Uterus (tissue), 3 donors: ENCODE measurements at regions not wholly inside any gene's neighbourhood (a gene's known extent, or its start where the extent isn't known, plus 50 kb on each side); places are given as distances from the start of the nearest gene placed in this dataset.

ENCODE experiments used
- DNase-seq, 2 donors: peaks; one replicate each; pipeline ENCODE4 v3.0.0-alpha.2; 2019 to 2020
- H3K27ac ChIP-seq, 2 donors: fragments of 200-600 bp; sonication (generic); 1 replicate in 1 of 2; 2 replicates in 1 of 2; pipeline ENCODE4 v1.5.1; 2016 to 2018
- H3K27me3 ChIP-seq, 2 donors: fragments of 200-600 bp; sonication (generic); one replicate each; pipeline ENCODE4 v1.5.1; 2018 to 2019; ENCODE audit warnings: control low read depth in 1 of 2
- H3K36me3 ChIP-seq, 2 donors: fragments of 200-600 bp; sonication (generic); one replicate each; pipeline ENCODE4 v1.5.1; 2019; ENCODE audit warnings: control low read depth in 1 of 2
- H3K4me1 ChIP-seq, 2 donors: fragments of 200-600 bp; sonication (generic); one replicate each; pipeline ENCODE4 v1.5.1; 2018 to 2019; ENCODE audit warnings: control low read depth in 1 of 2
- H3K4me3 ChIP-seq, 2 donors: fragments of 200-600 bp; sonication (generic); 1 replicate in 1 of 2; 2 replicates in 1 of 2; pipeline ENCODE4 v1.5.1; 2018 to 2019; ENCODE audit warnings: mild to moderate bottlenecking in 1 of 2
- H3K9me3 ChIP-seq, 2 donors: fragments of 200-600 bp; sonication (generic); one replicate each; pipeline ENCODE4 v1.5.1; 2019; ENCODE audit warnings: control low read depth in 1 of 2
- POLR2A ChIP-seq, 2 donors: fragments of 450-650 bp; IDR thresholded peaks; one replicate each; pipeline ENCODE4 v1.6.1; 2016; ENCODE audit warnings: antibody characterized with exemption in 2 of 2, mild to moderate bottlenecking in 1 of 2, moderate library complexity in 1 of 2
- intact Hi-C: fragments of 100-400 bp; cut with DNase I; formaldehyde crosslinking; loops from one replicate; pipeline ENCODE4 v1.15.1; 2023; ENCODE audit warnings: low total_unique reads
- TF ChIP-seq, protein P1 (sequence below), 4 experiments: fragments of 200-600 bp in 2 of 4; fragments of 450-650 bp in 2 of 4; sonication (generic) in 2 of 4; IDR thresholded peaks; one replicate each; pipeline ENCODE4 v1.5.1; 2016 to 2019; ENCODE audit warnings: antibody characterized with exemption in 4 of 4, mild to moderate bottlenecking in 2 of 4, moderate library complexity in 1 of 4
- donor health status: DM: yes; HTN: yes; CAD: no.

DNA sequence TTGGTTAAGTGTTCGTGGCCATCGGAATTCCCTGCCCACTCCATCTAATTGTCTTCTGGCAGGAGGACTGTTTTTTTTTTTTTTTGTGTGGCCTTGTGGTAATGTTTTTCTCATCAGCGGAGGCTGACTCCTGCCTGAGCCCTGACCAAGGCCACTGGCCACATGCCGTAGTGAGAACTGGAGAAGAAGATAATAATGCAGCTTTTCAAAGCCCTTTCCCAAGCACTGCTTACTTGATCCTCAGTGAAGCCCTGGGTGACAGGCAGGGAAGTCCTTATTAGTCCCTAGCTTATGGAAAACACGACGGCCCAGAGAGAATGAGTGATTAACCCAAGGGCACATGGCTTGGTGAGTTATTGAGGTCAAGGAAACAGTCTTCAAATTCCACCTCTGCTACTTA is 71.2 kb downstream of the ADM start:
- H3K4me1 ChIP-seq = no peaks in the 10 kb centered on the region
- no peak for TF ChIP-seq POLR2A (IDR thresholded peaks at IDR 0.05)
- TF ChIP-seq, protein P1, sequence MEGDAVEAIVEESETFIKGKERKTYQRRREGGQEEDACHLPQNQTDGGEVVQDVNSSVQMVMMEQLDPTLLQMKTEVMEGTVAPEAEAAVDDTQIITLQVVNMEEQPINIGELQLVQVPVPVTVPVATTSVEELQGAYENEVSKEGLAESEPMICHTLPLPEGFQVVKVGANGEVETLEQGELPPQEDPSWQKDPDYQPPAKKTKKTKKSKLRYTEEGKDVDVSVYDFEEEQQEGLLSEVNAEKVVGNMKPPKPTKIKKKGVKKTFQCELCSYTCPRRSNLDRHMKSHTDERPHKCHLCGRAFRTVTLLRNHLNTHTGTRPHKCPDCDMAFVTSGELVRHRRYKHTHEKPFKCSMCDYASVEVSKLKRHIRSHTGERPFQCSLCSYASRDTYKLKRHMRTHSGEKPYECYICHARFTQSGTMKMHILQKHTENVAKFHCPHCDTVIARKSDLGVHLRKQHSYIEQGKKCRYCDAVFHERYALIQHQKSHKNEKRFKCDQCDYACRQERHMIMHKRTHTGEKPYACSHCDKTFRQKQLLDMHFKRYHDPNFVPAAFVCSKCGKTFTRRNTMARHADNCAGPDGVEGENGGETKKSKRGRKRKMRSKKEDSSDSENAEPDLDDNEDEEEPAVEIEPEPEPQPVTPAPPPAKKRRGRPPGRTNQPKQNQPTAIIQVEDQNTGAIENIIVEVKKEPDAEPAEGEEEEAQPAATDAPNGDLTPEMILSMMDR (IDR thresholded peaks at IDR 0.05) = no peak
- intact Hi-C loops = no loop called here

DNA sequence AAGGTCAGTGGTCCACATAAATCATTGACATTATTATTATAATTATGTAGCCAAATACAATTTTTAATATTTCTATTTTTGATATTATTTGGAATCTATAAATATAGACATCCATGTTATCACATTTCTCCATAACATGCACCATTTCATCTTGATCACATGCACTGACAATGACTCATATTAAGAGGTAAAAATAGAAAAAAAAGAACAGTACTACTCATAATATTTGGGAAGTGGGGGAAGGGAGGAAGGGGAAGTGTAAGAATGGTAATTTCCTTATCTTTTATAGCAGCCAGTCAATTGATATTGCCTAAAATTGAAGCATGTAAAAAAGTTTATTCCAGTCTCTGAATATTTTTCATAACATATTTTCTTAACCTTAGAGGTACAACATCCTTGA is 72.3 kb downstream of the ADM start:
- no peak overlapping the region for H3K27ac ChIP-seq
- H3K4me1 ChIP-seq = no peaks in the 10 kb centered on the region
- no peaks in the 10 kb centered on the region for H3K27me3 ChIP-seq
- no peaks in the 10 kb centered on the region for H3K9me3 ChIP-seq
- intact Hi-C loops = no loop called here
- TF ChIP-seq, protein P1 (IDR thresholded peaks at IDR 0.05) = no peak
- TF ChIP-seq POLR2A (IDR thresholded peaks at IDR 0.05) = no peak
- no peaks in the 10 kb centered on the region for H3K36me3 ChIP-seq
- no peak for DNase-seq
- H3K4me3 ChIP-seq = no peak overlapping the region

More for the DNA sequence above, 71.2 kb downstream of the ADM start:
- no peaks in the 10 kb centered on the region for H3K27me3 ChIP-seq
- H3K27ac ChIP-seq = no peak overlapping the region
- H3K36me3 ChIP-seq = no peaks in the 10 kb centered on the region
- H3K4me3 ChIP-seq = no peak overlapping the region
- no peak for DNase-seq
- H3K9me3 ChIP-seq = no peaks in the 10 kb centered on the region

DNA sequence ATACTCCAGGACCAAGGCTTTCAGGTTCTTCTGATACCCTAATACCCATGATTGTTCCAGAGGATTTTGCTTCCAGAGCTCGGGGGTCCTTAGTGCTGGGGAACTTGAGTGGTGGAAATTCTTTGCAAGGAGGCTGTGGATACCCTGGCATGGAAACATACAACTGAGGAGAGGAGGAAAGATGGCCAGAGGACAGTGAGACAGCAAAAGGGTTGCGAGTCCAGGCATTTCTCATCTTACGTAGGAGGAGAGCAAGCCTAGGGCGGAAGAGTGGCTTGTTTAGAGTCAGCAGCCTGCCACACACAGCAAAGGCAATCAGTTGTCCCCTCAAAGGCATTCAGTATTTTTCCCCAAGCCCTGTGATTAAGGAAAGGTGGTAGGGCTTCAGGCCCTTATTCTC is 73.5 kb downstream of the ADM start:
- no peak overlapping the region for H3K4me3 ChIP-seq
- H3K27ac ChIP-seq = no peak overlapping the region
- intact Hi-C loops = no loop called here
- H3K36me3 ChIP-seq = no peaks in the 10 kb centered on the region
- TF ChIP-seq POLR2A (IDR thresholded peaks at IDR 0.05) = no peak
- TF ChIP-seq, protein P1 (IDR thresholded peaks at IDR 0.05) = no peak
- no peaks in the 10 kb centered on the region for H3K4me1 ChIP-seq
- no peaks in the 10 kb centered on the region for H3K27me3 ChIP-seq
- no peaks in the 10 kb centered on the region for H3K9me3 ChIP-seq
- no peak for DNase-seq

DNA sequence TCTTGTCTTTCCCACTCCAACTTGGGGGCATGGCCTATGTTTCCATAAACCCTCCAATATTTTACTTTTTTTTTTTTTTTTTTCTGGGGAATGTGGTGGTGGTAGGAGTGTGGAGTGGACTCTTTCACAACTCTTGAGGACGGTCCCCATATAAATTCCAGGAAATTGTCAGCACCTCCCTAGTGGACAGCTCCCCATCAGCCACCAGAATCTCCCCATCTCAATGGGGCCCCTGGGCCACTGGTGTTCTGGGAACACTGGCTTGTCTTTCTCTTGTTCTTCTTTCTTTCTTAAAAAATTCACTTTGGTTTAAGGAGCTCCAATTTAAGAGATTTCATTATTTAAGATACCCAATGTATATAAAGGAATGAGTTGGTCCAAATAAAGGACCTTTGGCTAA is 74.1 kb downstream of the ADM start:
- TF ChIP-seq, protein P1 (IDR thresholded peaks at IDR 0.05) = no peak
- TF ChIP-seq POLR2A (IDR thresholded peaks at IDR 0.05) = no peak
- no peaks in the 10 kb centered on the region for H3K9me3 ChIP-seq
- no peak for DNase-seq
- peak overlapping the region; percentile 28 to 29 for H3K27ac ChIP-seq
- H3K36me3 ChIP-seq = no peaks in the 10 kb centered on the region
- intact Hi-C loops = no loop called here
- no peaks in the 10 kb centered on the region for H3K27me3 ChIP-seq
- H3K4me3 ChIP-seq = no peak overlapping the region
- H3K4me1 ChIP-seq = no peaks in the 10 kb centered on the region

DNA sequence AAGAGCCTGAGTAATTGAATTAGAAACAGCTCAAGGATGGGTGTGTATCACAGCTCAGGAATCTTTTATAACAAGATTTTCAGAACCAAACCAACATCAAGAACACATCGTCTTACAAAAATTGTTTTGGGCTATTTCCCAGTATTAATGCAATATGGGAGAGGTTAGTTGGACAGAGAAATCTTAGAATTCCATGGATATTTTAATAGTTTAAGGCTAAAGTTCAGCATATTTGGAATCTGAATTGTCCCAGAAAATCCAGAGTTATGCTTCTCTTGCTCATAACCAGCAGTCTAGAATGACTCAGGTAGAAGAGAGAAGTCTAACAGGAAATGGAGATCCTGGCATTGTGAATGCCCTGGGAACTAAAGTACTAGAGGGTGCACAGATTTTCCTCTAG is 74.6 kb downstream of the ADM start:
- H3K36me3 ChIP-seq = no peaks in the 10 kb centered on the region
- H3K9me3 ChIP-seq = no peaks in the 10 kb centered on the region
- no peak for DNase-seq
- H3K27me3 ChIP-seq = no peaks in the 10 kb centered on the region
- H3K4me3 ChIP-seq = no peak overlapping the region
- no peaks in the 10 kb centered on the region for H3K4me1 ChIP-seq
- peak overlapping the region in 1 of 2 donors; percentile 2 for H3K27ac ChIP-seq
- TF ChIP-seq POLR2A (IDR thresholded peaks at IDR 0.05) = no peak
- TF ChIP-seq, protein P1 (IDR thresholded peaks at IDR 0.05) = no peak
- intact Hi-C loops = no loop called here
